ENCODE measurements at regions not wholly inside any gene's neighbourhood (a gene's known extent, or its start where the extent isn't known, plus 50 kb on each side); places are given as distances from the start of the nearest gene placed in this dataset.

GRCh38 chr17:45696442-45696841 is 87.7 kb upstream of the CRHR1 start:
- H3K4me3 ChIP-seq (ENCODE audit: control insufficient read depth, low read depth, low read length): no peak overlapping the region
- TF ChIP-seq, protein P1, sequence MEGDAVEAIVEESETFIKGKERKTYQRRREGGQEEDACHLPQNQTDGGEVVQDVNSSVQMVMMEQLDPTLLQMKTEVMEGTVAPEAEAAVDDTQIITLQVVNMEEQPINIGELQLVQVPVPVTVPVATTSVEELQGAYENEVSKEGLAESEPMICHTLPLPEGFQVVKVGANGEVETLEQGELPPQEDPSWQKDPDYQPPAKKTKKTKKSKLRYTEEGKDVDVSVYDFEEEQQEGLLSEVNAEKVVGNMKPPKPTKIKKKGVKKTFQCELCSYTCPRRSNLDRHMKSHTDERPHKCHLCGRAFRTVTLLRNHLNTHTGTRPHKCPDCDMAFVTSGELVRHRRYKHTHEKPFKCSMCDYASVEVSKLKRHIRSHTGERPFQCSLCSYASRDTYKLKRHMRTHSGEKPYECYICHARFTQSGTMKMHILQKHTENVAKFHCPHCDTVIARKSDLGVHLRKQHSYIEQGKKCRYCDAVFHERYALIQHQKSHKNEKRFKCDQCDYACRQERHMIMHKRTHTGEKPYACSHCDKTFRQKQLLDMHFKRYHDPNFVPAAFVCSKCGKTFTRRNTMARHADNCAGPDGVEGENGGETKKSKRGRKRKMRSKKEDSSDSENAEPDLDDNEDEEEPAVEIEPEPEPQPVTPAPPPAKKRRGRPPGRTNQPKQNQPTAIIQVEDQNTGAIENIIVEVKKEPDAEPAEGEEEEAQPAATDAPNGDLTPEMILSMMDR (conservative IDR thresholded peaks at IDR 0.05; ENCODE audit: control insufficient read depth, insufficient read depth, low read depth, low read length): no peak
- DNase-seq (ENCODE audit: low read depth): no peak

DNA sequence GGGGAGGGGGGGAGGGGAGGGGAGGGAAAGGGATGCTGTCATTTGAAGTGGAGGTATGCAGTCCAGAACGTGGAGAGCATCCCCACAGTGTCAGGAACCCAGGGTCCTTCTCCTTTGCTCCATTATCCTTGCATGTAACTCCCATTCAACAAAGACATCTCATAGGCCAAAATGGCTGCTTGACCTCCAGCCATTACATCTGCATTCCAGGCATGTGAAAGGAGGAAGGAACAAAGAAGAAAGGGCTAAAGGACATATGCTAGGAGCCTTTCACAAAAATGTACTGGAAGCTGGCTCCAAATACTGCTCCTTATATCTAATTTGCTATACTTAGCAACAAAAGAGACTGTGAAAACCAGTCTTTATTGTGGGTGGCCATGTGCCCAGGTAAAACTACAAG is 87.0 kb upstream of the CRHR1 start:
- H3K4me3 ChIP-seq (ENCODE audit: control insufficient read depth, low read depth, low read length): no peak overlapping the region
- no peak for DNase-seq (ENCODE audit: low read depth)
- TF ChIP-seq, protein P1 (conservative IDR thresholded peaks at IDR 0.05; ENCODE audit: control insufficient read depth, insufficient read depth, low read depth, low read length): no peak

- H3K4me3 ChIP-seq (ENCODE audit: control insufficient read depth, low read depth, low read length): no peak overlapping the region
- DNase-seq (ENCODE audit: low read depth): no peak
These were observed 83.7 kb upstream of the CRHR1 start for GRCh38 chr17:45700171-45701090.

GRCh38 chr17:45702666-45703266 is 81.4 kb upstream of the CRHR1 start:
- TF ChIP-seq, protein P1 (conservative IDR thresholded peaks at IDR 0.05; ENCODE audit: control insufficient read depth, insufficient read depth, low read depth, low read length): no peak
- no peak overlapping the region for H3K4me3 ChIP-seq (ENCODE audit: control insufficient read depth, low read depth, low read length)
- DNase-seq (ENCODE audit: low read depth): peak; percentile 24

More at GRCh38 chr17:45700171-45701090, 83.7 kb upstream of the CRHR1 start:
- TF ChIP-seq, protein P1 (conservative IDR thresholded peaks at IDR 0.05; ENCODE audit: control insufficient read depth, insufficient read depth, low read depth, low read length): no peak

- DNase-seq (ENCODE audit: low read depth): no peak
- H3K4me3 ChIP-seq (ENCODE audit: control insufficient read depth, low read depth, low read length): no peak overlapping the region
- TF ChIP-seq, protein P1 (conservative IDR thresholded peaks at IDR 0.05; ENCODE audit: control insufficient read depth, insufficient read depth, low read depth, low read length): no peak
These were observed 80.8 kb upstream of the CRHR1 start for GRCh38 chr17:45703348-45703747.

DNA sequence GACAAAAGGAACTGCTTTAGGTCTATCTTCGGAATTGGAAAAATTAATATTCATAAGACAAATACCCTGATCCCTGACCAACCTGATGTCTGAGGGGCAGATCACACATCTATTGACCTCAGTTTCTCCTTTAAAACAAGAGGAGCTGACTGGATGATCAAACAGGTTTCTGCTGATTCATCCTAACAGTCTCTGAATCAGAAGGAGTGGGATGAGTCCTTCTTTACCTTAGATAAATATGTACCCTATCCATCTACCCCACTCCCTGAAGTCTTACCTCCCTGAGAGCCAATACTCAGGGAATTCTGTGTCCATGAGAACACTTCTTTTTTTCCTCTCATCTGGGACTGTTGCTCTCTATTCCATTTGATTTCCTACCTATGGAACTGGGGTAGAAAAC is 80.3 kb upstream of the CRHR1 start:
- no peak for DNase-seq (ENCODE audit: low read depth)
- H3K4me3 ChIP-seq (ENCODE audit: control insufficient read depth, low read depth, low read length): no peak overlapping the region
- TF ChIP-seq, protein P1 (conservative IDR thresholded peaks at IDR 0.05; ENCODE audit: control insufficient read depth, insufficient read depth, low read depth, low read length): no peak
